ENCODE measurements at regions not wholly inside any gene's neighbourhood (a gene's known extent, or its start where the extent isn't known, plus 50 kb on each side); places are given as distances from the start of the nearest gene placed in this dataset.

- TF ChIP-seq CTCF (conservative IDR thresholded peaks at IDR 0.05; ENCODE audit: control insufficient read depth, insufficient read depth, low read depth, low read length) = no peak
- no peak overlapping the region for H3K4me3 ChIP-seq (ENCODE audit: control insufficient read depth, low read depth, low read length)
- no peak for DNase-seq (ENCODE audit: low read depth)
These were observed 53.1 kb upstream of the BEND4 start for GRCh38 chr4:42205541-42205940.

- TF ChIP-seq CTCF (conservative IDR thresholded peaks at IDR 0.05; ENCODE audit: control insufficient read depth, insufficient read depth, low read depth, low read length) = no peak
- no peak overlapping the region for H3K4me3 ChIP-seq (ENCODE audit: control insufficient read depth, low read depth, low read length)
- DNase-seq (ENCODE audit: low read depth) = no peak
These were observed 64.2 kb upstream of the BEND4 start for GRCh38 chr4:42216664-42217063.

- TF ChIP-seq CTCF (conservative IDR thresholded peaks at IDR 0.05; ENCODE audit: control insufficient read depth, insufficient read depth, low read depth, low read length) = no peak
- DNase-seq (ENCODE audit: low read depth) = no peak
- no peak overlapping the region for H3K4me3 ChIP-seq (ENCODE audit: control insufficient read depth, low read depth, low read length)
These were observed 72.8 kb upstream of the BEND4 start for GRCh38 chr4:42225286-42225685.

- no peak for DNase-seq (ENCODE audit: low read depth)
- H3K4me3 ChIP-seq (ENCODE audit: control insufficient read depth, low read depth, low read length) = no peak overlapping the region
- TF ChIP-seq CTCF (conservative IDR thresholded peaks at IDR 0.05; ENCODE audit: control insufficient read depth, insufficient read depth, low read depth, low read length) = no peak
These were observed 82.4 kb upstream of the BEND4 start for GRCh38 chr4:42234817-42235216.

- DNase-seq (ENCODE audit: low read depth) = no peak
- TF ChIP-seq CTCF (conservative IDR thresholded peaks at IDR 0.05; ENCODE audit: control insufficient read depth, insufficient read depth, low read depth, low read length) = no peak
- no peak overlapping the region for H3K4me3 ChIP-seq (ENCODE audit: control insufficient read depth, low read depth, low read length)
These were observed 83.0 kb upstream of the BEND4 start for GRCh38 chr4:42235304-42236021.

- no peak overlapping the region for H3K4me3 ChIP-seq (ENCODE audit: control insufficient read depth, low read depth, low read length)
- DNase-seq (ENCODE audit: low read depth) = no peak
- no peak for TF ChIP-seq CTCF (conservative IDR thresholded peaks at IDR 0.05; ENCODE audit: control insufficient read depth, insufficient read depth, low read depth, low read length)
These were observed 84.6 kb upstream of the BEND4 start for GRCh38 chr4:42237010-42237409.

GRCh38 chr4:42237451-42237850, 85.0 kb upstream of the BEND4 start:
- DNase-seq (ENCODE audit: low read depth) = no peak
- no peak for TF ChIP-seq CTCF (conservative IDR thresholded peaks at IDR 0.05; ENCODE audit: control insufficient read depth, insufficient read depth, low read depth, low read length)
- H3K4me3 ChIP-seq (ENCODE audit: control insufficient read depth, low read depth, low read length) = no peak overlapping the region
